NCI-H1092 treated with DMSO at 0.1 percent for 48 hours (cell line): ENCODE measurements at regions not wholly inside any gene's neighbourhood (a gene's known extent, or its start where the extent isn't known, plus 50 kb on each side); places are given as distances from the start of the nearest gene placed in this dataset.
"Not testable (repeated sequence)": the region's sequence is repeated elsewhere in the genome, so short reads cannot be mapped to it uniquely, and the experiment has no call there.

ENCODE experiments used
- DNase-seq: peaks from one replicate; lab custom pipeline; 2025; lab: John Stamatoyannopoulos, UW

- no peak for DNase-seq
Observed at GRCh38 chr19:13652810-13653590, 111.3 kb upstream of the MRI1 start.

DNA sequence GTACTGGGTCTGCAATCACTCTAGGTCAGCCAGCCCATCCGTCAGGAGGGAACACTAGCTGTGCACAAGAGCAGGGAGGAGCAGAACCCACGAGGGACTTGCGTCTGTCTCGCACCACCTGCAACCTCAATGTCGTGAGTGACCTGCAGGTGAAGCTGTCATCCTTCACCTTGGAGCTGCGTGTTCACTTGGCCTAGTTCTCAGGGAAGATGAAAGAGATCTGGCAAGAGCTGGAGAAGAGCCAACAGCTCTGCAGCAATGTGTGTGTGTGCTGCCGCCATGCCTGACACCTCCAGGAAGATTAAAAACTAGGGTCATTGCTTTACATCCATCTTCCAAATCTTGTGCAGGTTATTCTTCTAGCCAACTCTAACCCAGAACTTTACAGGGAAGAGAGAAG lies 117.6 kb upstream of the MRI1 start:
- no peak for DNase-seq

DNA sequence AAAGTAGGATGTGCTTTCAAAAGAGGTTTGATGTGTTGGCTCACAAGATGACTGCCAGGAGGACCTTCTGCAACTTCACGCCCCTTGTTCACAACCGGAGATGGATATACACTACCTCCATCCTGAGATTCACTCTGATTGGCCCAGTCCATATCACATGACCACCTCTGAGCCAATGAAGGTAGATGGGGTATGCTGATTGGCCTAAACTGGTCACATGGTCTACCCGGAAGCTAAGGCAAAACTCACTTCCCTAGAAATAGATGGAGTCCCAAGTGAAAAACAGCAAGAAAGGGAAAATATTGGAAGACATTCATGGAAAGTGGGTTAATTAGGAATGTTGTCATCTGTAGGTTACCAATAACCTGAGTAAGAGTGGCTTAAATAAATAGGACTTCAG lies 119.7 kb upstream of the MRI1 start:
- DNase-seq = no peak

GRCh38 chr19:13640611-13641010 lies 123.7 kb upstream of the MRI1 start:
- peak; percentile 32 for DNase-seq

- DNase-seq = no peak
Observed at GRCh38 chr19:13639342-13639929, 124.9 kb upstream of the MRI1 start.

DNA sequence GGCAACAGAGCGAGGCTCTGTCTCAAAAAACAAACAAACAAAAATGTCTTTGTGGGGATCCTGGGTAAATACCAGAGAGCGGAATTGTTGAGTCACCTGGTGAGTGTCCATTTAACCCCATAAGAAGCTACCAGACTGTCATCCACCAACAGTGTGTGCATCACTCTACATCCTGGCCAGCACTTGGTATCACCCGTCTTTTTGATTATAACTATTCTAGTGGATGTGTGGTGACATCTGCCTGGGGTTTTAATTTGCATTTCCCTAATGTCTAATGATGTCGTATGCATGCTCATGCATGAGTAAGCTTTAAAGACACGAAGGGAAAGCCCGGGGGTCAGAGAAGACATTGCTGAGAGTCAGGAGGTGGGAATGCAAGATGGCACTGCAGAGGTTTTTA lies 126.7 kb upstream of the MRI1 start:
- DNase-seq = no peak

- no peak for DNase-seq
Observed at GRCh38 chr19:13634658-13635057, 128.4 kb upstream of the CACNA1A start.

GRCh38 chr19:13633522-13633922 lies 127.2 kb upstream of the CACNA1A start:
- no peak for DNase-seq

- DNase-seq = peak; percentile 100
Observed at GRCh38 chr19:13633109-13633508, 126.8 kb upstream of the CACNA1A start.

GRCh38 chr19:13632164-13632563 lies 125.9 kb upstream of the CACNA1A start:
- DNase-seq = not testable (repeated sequence)

DNA sequence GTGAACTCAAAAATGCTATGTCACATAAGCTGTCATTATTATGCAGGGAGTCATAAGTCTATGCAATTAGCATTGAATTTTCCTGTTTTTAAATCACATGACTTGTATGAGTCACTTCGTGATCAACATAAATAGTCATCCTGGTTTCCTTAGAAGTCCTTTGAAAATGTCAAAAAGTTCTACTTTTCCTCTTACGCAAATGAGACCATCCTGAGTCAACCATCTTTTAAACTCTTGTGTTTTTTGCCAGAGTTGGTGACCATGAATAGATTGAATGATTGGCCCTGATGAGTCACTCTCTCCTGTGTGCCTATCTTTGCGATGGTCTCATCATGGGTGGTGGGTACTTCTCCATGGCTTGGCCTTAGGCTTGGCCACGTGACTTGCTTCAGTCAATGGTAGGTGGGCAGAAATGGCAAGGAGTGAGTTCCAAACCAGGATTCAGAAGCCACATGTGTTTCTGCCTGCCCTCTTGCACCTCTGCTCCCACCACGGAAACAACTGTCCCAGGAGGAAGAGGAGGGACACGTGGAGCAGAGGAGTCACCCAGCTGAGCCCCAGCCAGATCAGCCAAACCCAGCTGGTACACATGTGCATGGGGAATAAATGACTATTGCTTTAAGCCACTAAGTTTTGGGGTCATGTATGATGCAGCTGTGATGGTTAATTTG lies 123.5 kb upstream of the CACNA1A start:
- DNase-seq = no peak

DNA sequence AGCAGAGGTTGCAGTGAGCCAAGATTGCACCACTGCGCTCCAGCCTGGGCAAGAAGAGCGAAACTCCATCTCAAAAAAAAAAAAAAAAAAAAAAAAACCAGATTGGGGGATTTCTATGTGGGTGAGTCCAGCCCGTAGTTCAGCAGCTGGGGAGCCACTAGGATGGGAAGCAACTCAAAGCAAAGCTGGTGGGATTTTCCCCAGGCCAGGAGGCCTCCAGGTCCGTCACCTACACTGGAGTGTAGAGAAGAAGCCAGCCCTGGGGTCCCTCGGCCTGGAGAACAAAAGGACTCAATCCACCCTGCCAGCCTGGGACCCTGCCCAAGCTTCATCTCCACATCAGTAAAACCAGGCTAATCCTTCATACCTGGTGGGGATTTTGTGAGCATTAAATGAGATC lies 121.3 kb upstream of the CACNA1A start:
- no peak for DNase-seq

GRCh38 chr19:13623716-13624710 lies 117.7 kb upstream of the CACNA1A start:
- DNase-seq = peak; percentile 73

DNA sequence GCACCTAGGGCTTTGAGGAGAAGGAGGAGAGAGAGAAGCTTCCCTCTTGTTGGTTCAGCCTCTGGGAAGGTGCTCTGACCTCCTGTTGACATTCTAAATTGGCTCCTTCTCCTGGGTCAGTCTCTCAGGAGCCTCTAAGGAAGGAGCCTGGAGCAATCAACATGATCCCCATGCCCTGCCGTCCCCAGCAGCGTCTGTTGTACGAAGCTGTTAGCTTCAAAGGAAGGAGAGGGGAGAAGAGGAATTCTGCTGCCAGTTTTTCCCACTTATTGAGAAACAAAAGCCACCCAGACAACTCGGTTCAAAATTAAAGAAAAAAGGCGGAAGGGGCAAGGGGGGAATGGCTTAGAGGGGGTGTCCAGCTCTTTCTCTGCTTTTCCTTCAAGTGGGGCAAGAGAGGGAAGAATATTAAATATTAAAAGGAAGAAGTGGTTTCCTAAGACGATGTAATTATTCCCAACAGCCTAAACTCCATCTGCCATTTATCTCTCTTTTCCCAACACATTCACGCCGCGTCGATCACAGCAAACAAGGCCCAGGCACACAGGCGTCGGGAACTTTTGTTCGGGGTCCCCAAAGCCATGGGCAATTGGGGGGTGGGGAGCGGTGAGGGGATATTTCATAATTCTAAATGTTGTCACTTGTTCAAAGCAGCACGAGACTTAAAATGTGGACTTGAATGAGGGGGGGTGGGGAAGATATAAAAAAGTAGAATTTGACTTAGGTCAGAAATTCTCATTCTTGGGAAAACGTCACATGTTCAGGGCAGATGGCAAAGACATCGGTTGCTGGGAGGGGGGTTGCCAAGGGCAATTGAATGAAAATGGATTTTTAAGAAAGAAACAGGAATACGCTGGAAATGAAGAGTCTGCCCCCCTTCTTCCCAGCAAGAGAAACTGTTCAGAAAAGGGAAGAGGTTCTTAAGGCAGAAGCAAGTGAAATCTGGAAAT lies 116.8 kb upstream of the CACNA1A start:
- peak; percentile 71 for DNase-seq

- no peak for DNase-seq
Observed at GRCh38 chr19:13621413-13621812, 115.1 kb upstream of the CACNA1A start.

DNA sequence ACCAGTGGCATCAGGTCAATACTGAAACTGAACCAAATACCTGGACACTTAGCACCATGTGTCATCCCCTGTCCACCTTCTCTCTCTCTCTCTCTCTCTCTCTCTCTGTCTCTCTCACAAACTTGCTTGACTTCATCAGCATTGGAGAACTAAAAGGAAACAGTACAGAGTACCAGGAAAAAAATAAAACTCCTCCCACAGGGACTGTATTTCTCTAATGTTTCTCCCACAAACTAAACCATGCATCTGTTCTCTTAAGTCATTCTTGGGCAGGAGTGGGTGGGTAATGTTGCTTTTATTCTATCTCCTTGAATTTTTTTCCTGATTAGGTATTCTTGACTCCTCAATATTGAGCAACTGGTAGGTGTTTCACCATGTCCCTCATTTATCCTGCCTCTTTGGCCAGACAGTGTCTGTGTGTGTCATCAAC lies 112.9 kb upstream of the CACNA1A start:
- no peak for DNase-seq

DNA sequence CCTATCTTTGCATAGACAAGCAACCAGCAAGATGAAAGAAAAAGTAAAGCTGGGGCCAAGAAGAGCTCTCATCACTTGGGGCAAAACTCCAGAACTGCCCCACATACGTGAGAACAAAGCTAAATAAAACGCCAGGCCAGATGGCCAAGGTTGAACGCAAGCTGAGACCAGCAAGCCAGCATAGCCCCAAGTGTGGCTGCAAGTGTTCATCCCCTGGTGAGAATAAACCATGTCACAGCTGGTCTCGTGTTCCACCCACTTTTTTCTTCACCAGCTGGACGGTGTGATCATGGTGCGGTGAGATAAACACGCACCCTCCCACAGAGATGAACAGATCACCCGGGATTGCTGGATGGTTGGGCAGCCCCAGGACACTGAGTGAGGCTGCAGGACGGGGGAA lies 109.6 kb upstream of the CACNA1A start:
- no peak for DNase-seq

DNA sequence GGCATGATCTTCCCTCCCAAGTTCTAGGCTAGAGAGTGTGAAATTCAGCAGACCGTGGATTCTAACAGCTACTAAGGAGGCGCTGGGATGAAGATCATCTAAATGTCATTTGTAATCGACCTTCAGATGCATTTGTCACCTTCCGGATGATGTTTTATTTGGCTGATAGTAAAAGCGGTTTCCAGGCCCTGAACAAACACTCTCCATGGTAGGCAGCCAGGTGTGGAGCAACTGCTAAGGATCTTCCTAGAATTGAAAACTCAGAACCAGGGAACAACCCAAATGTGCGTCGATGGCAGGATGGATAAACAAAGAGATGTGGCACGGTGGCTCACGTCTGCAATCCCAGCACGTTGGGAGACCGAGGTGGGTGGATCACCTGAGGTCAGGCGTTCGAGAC lies 107.2 kb upstream of the CACNA1A start:
- DNase-seq = peak; percentile 97

DNA sequence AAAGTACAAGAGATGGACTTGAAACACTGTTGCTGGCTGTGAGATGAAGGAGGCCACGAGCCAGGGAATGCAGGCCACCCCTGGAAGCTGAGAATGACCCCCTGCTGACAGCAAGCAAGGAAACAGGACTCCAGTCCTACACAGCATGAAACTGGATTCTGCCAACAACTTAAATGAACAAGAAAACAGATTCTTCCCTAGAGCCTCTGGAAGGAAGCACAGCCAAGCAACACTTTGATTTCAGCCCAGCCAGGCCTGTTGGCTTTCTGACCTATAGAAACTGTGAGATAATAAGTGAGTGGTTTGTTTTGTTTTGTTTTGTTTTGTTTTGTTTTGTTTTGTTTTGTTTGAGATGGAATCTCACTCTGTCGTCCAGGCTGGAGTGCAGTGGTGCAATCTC lies 105.3 kb upstream of the CACNA1A start:
- DNase-seq = no peak

GRCh38 chr19:13610039-13610691 lies 103.9 kb upstream of the CACNA1A start:
- peak; percentile 98 for DNase-seq
